Coronary artery (tissue), 2 donors: ENCODE measurements at regions not wholly inside any gene's neighbourhood (a gene's known extent, or its start where the extent isn't known, plus 50 kb on each side); places are given as distances from the start of the nearest gene placed in this dataset.

Experiments
- DNase-seq: peaks from one replicate; pipeline ENCODE4 v3.0.0-alpha.2; 2017; ENCODE audit warnings: low spot score
- H3K27ac ChIP-seq, 2 donors: fragments of 200-600 bp; sonication (generic); one replicate each; pipeline ENCODE4 v1.5.1; 2016 to 2019
- H3K4me3 ChIP-seq: fragments of 200-600 bp; sonication (generic); 2 replicates; pipeline ENCODE4 v1.5.1; 2016; ENCODE audit warnings: mild to moderate bottlenecking, moderate library complexity
- TF ChIP-seq, protein P1 (sequence below): fragments of 200-600 bp; sonication (generic); IDR thresholded peaks from one replicate; pipeline ENCODE4 v1.5.1; 2019; ENCODE audit warnings: antibody characterized with exemption

DNA sequence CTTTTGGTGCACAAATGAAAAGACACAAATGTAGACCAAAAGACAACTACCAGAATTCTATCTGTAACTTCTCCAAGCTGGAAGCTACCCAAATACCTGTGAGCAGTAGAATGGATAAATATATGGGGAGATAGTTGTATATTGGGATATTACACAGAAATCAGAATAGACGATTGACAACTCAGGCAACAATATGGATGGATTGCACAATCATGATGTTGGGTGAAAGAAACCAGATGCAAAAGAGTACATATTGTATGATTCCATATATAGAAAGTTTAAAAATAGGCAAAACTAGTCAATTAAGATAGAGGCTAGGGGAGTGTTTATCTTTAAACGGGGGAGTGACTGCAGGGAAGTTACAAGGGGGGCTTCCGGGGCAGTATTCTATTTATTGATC is 77.5 kb upstream of the NKD1 start:
- H3K27ac ChIP-seq = no peak overlapping the region
- TF ChIP-seq, protein P1, sequence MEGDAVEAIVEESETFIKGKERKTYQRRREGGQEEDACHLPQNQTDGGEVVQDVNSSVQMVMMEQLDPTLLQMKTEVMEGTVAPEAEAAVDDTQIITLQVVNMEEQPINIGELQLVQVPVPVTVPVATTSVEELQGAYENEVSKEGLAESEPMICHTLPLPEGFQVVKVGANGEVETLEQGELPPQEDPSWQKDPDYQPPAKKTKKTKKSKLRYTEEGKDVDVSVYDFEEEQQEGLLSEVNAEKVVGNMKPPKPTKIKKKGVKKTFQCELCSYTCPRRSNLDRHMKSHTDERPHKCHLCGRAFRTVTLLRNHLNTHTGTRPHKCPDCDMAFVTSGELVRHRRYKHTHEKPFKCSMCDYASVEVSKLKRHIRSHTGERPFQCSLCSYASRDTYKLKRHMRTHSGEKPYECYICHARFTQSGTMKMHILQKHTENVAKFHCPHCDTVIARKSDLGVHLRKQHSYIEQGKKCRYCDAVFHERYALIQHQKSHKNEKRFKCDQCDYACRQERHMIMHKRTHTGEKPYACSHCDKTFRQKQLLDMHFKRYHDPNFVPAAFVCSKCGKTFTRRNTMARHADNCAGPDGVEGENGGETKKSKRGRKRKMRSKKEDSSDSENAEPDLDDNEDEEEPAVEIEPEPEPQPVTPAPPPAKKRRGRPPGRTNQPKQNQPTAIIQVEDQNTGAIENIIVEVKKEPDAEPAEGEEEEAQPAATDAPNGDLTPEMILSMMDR = no peak

DNA sequence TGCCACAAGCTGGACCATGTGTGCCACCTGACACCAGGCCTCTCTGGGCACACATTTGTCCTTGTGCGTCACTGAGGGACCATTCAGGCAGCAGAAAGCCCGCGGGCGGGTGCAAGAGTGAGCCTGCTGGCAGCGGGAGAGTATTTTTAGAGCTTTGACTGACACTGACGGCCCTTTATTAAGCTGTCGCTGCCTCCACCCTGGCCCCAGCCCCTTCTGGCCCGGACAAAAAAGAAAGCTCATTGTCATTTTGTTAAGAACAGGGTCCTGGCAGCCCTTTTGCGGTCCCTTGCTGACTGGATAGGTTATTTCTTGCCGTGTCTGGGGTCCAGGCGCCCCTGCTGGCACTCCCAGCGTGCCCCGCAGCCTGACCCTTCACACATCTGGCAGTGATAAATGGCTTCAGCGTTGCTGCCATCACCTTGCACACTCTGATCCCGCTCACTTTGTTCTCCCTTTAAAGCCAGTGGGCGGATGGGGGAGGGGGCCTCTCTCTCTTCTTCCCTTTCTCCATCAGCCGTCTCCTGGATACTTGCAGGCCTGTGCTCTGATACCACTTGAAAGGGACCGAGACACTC is 78.4 kb upstream of the NKD1 start:
- TF ChIP-seq, protein P1 = no peak
- no peak overlapping the region for H3K4me3 ChIP-seq
- no peak for DNase-seq
- no peak overlapping the region for H3K27ac ChIP-seq

More for the DNA sequence above, 77.5 kb upstream of the NKD1 start:
- no peak overlapping the region for H3K4me3 ChIP-seq
- no peak for DNase-seq

DNA sequence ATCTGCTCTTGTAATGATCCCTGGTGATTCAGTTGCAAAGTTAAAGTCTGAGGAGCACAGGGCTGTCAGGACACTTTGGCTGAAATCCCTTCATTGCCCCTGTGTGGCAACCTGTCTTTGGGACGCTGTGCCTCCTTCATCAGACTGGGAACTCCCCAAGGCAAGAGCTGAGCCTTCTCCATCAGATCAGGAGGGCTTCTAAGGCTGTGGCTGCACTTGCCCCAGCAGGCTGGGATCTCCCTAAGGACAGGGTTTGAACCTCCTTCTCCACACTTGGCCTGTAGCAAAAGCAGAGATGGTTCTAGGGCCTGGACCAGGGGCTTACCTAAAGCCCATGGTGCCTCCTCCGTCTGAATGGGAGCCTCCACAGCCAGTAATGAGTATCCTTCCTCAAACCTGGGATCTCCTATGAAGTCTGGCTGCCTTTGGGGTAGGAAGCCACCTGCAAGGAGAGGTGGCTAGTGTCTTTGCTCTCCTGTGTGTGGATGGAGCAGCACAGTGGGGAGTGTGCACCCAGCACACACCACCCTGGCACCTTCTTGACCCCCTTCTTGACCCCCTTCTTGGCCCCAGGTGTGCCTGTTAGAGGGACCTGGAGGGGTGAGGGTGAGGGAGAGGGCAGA is 79.0 kb upstream of the NKD1 start:
- Histone ChIP-seq H3K4me3 (no peak overlapping the region), H3K27ac (no peak overlapping the region)
- TF ChIP-seq, protein P1 = no peak
- DNase-seq = no peak

DNA sequence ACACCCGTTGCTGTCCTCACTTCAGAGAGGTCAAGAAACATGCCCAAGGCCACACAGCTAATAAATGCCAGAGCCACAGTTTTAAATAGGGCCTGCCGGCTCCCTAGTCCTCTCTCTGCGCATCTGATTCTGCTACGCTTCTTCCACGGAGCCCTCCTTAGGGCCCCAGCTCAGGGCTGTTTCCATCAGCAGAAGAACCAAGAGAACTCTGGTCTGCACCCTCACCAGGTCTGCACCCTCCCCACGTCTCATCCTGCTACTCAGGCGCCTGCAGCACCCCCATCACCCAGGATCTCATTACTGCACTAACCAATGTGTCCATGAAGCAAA is 79.5 kb upstream of the NKD1 start:
- Histone ChIP-seq H3K27ac (no peak overlapping the region), H3K4me3 (no peak overlapping the region)
- DNase-seq = no peak
- TF ChIP-seq, protein P1 = no peak

DNA sequence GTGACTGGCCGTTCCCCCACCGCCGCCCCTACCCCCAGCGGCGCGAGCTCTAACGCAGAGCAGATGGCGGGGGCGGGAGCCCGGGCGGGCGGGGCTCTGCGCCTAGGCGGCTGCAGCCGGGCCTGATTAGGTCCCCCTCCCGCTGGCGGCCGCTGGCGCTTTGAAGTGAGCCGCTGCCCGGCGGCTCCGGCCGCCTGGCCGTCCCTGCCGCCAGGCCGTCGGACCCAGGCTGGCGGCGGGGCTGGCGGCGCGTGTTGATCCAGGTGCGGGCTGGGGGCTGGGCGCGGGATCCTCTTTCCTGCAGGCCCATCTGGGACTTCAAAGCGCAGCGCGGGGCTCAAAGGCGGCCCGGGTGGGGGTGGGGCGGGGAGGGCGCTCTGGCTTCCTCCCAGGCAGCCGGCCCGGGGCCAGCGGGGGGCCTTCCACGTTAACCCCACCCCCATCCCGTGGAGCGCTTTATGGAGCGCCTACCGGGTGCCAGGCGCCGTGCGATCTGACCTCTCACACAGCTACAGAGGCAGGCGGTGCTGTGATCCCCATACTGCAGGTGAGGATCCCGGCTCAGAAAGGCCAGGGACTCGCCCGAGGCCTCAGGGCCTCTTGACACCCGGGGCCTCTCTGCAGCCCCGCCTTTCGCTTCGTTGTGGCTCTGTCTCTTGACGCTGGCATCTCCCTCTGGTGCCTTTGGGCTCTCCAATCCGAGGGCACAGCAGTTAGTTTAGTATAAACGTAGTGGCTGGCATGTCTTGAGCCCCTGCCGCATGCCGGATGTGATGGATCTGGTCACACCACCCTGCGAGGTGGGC is 80.0 kb upstream of the NKD1 start:
- TF ChIP-seq, protein P1 = no peak
- H3K27ac ChIP-seq = no peak overlapping the region
- peak overlapping the region; percentile 58 for H3K4me3 ChIP-seq
- no peak for DNase-seq

DNA sequence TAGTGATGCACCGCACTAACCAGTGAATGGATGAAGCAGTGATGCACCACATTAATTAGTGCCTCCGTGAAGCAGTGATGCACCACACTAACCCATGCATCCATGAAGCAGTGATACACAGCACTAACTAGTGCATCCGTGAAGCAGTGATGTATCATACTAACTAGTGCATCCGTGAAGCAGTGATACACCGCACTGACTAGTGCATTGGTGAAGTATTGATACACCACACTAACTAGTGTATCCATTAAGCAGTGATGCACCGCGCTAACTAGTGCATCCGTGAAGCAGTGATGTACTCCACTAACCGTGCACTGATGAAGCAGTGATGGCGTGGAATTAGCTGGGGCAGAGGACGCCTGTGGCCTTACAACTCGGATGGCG is 80.6 kb upstream of the NKD1 start:
- no peak overlapping the region for H3K27ac ChIP-seq
- peak overlapping the region; percentile 58 for H3K4me3 ChIP-seq
- TF ChIP-seq, protein P1 = no peak

DNA sequence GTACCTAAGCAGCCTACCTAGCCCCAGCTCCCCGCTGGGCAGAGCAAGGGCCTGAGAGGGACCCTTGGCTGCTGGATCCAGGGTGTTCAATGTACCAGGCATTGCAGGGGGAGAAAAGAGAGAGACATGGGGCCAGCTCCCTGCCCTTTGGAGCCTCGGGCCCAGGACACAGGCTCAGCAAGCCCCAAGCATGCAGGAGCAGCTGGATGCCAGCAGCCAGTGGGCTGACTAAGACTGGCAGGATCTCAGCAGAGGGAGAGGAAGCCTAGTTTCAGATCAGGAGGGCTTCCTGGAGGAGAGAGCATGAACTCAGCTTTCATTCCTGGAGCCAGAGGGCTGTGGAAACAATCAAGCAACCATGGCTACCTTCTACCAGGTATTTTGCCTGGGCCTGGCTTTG is 82.0 kb upstream of the NKD1 start:
- no peak overlapping the region for H3K27ac ChIP-seq
- DNase-seq = no peak
- TF ChIP-seq, protein P1 = no peak
- no peak overlapping the region for H3K4me3 ChIP-seq

More for the DNA sequence above, 80.6 kb upstream of the NKD1 start:
- DNase-seq = no peak
